NOMO-1 (cell line): ENCODE measurements at regions not wholly inside any gene's neighbourhood (a gene's known extent, or its start where the extent isn't known, plus 50 kb on each side); places are given as distances from the start of the nearest gene placed in this dataset.

Source experiments
- DNase-seq, 2 experiments: peaks; one replicate each; lab custom pipeline; 2025; ENCODE audit not compliant: unreplicated experiment in 2 of 2; lab: John Stamatoyannopoulos, UW

GRCh38 chr16:86965331-86965730, 351.9 kb downstream of the C16orf95 start:
- no peak for DNase-seq

GRCh38 chr16:86965840-86966550, 351.2 kb downstream of the C16orf95 start:
- DNase-seq, result no peak

GRCh38 chr16:86966777-86967176, 350.4 kb downstream of the C16orf95 start:
- DNase-seq, result no peak

- DNase-seq, result no peak
Measured at GRCh38 chr16:86968866-86969265, 348.3 kb downstream of the C16orf95 start.

- no peak for DNase-seq
Measured at GRCh38 chr16:86969716-86970115, 347.5 kb downstream of the C16orf95 start.

GRCh38 chr16:86970279-86970678, 346.9 kb downstream of the C16orf95 start:
- no peak for DNase-seq

- DNase-seq, result no peak
Measured at GRCh38 chr16:86970726-86971125, 346.5 kb downstream of the C16orf95 start.

- DNase-seq, result no peak
Measured at GRCh38 chr16:86971251-86971650, 345.9 kb downstream of the C16orf95 start.

- DNase-seq, result no peak
Measured at GRCh38 chr16:86974120-86974519, 343.1 kb downstream of the C16orf95 start.

GRCh38 chr16:86975445-86975844, 341.7 kb downstream of the C16orf95 start:
- no peak for DNase-seq

- DNase-seq, result no peak
Measured at GRCh38 chr16:86977076-86977676, 340.0 kb downstream of the C16orf95 start.

- DNase-seq, result no peak
Measured at GRCh38 chr16:86978445-86979030, 338.7 kb downstream of the C16orf95 start.

- no peak for DNase-seq
Measured at GRCh38 chr16:86979061-86979460, 338.1 kb downstream of the C16orf95 start.

GRCh38 chr16:86979984-86980553, 337.1 kb downstream of the C16orf95 start:
- DNase-seq, result no peak

GRCh38 chr16:86980644-86981043, 336.5 kb downstream of the C16orf95 start:
- DNase-seq, result no peak

- DNase-seq, result no peak
Measured at GRCh38 chr16:86982347-86982596, 334.9 kb downstream of the C16orf95 start.

GRCh38 chr16:86982912-86983311, 334.3 kb downstream of the C16orf95 start:
- DNase-seq, result no peak

- no peak for DNase-seq
Measured at GRCh38 chr16:86983621-86984020, 333.6 kb downstream of the C16orf95 start.

GRCh38 chr16:86984343-86984742, 332.8 kb downstream of the C16orf95 start:
- DNase-seq, result no peak

- DNase-seq, result no peak
Measured at GRCh38 chr16:86984991-86985647, 332.1 kb downstream of the C16orf95 start.

GRCh38 chr16:86985648-86986015, 331.6 kb downstream of the C16orf95 start:
- DNase-seq, result no peak

- DNase-seq, result no peak
Measured at GRCh38 chr16:86986136-86986535, 331.1 kb downstream of the C16orf95 start.
